Limb (tissue), 2 donors: ENCODE measurements at regions not wholly inside any gene's neighbourhood (a gene's known extent, or its start where the extent isn't known, plus 50 kb on each side); places are given as distances from the start of the nearest gene placed in this dataset.

ENCODE experiments used
- DNase-seq, 2 donors: peaks; one replicate each; pipeline ENCODE4 v3.0.0-alpha.2; 2016; ENCODE audit errors: extremely low spot score in 2 of 2

- no peak for DNase-seq
Measured at GRCh38 chr5:74237571-74238145, 402.9 kb downstream of the ENC1 start.

- DNase-seq = no peak
Measured at GRCh38 chr5:74235552-74235951, 405.0 kb downstream of the ENC1 start.

- DNase-seq = no peak
Measured at GRCh38 chr5:74233571-74233970, 407.0 kb downstream of the ENC1 start.

DNA sequence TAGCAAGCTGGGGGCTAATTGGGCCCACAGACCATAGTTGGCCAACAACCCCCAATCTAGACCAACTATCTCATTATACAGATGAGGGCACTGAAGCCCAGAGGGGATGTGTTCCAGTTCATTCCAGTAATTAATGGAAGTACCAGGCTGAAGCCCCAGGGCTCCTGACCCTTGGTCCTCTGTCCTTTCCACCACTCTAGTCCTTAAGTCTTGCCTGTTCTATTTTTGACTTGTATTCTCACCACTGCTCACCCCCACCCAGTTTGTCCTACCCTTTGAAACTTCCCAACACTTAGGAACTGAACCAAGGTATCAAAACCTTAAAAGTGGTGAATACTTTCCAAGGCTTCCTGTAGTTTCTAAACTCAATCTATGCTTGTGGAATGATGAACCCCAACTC, 407.4 kb downstream of the ENC1 start:
- DNase-seq = no peak

DNA sequence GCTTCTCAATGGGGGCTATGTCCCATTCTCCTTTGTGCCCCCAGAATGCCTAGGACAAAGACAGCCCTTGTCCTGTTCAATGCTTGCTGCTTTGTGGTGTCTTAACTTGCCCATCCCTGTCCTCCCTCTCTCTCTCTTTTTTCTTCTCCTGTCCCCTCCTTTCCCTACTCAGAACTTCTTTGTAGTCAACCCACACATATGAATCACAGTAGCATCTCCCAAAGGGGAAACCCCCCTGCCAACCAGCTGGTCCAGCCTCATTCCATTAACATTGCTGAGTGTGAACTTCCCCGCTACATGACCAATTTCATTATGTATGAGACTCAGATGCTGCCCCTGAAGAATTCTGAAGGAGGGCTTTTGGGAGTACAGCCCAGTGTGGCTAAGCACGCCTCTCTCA, 408.3 kb downstream of the ENC1 start:
- no peak for DNase-seq

- DNase-seq = no peak
Measured at GRCh38 chr5:74231697-74232096, 408.8 kb downstream of the ENC1 start.

- DNase-seq = no peak
Measured at GRCh38 chr5:74226716-74227485, 413.6 kb downstream of the ENC1 start.

- no peak for DNase-seq
Measured at GRCh38 chr5:74225587-74225986, 414.9 kb downstream of the ENC1 start.

DNA sequence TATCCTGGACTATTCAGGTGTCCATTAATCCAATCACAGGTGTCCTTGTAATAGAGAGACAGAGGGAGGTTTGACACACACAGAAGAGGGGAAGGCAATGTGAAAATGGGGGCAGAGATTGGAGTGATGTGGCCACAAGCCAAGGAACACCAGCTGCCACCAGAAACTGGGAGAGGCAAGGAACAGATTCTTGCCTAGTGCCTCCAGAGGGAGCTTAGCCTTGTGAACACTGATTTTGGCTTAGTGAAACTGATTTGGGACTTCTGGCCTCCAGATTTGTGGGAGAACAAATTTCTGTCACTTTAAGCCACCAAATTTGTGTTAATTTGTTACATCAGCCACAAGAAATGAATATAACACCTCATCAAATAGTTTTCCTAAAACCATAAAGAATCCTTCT, 416.2 kb downstream of the ENC1 start:
- DNase-seq = no peak

DNA sequence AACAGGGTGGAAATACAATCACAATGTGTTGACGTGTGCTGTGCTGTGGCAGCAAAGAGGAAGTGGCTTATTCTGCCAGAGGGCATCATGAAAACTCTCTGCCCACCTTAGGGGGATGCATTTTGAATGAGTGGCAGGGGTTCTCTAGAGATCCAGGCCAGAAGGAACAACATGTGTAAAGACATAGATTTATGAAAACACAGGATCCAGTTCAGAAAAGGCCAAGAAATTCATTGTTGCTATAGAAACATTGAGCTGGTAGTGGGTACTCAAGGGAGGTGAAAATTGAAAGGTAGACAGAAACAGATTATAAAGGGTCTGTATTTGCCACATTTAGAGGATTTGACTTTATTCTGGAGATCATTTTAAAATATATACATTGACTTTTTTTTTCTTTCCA, 417.7 kb downstream of the ENC1 start:
- DNase-seq = no peak

GRCh38 chr5:74221413-74221812, 419.1 kb downstream of the ENC1 start:
- no peak for DNase-seq

DNA sequence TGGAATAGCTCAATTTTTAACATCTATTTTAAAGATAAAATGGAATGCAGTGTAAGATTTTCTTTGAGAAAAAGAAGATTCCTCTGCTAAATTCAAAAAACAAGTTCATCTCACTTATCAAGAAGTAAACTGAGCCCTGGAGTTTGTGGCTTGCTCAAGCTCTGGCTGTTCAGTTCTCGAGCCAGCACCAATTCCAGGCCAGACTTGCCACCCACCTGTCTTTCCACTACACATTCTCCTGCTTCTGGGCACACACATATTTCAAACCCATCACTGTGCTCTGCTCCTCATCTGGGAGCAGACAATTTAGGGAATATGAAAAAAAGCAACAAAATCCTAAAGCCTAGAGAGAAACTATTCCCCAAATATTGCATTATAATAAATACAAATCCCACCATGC, 424.5 kb downstream of the ENC1 start:
- no peak for DNase-seq

GRCh38 chr5:74212336-74212735, 428.2 kb downstream of the ENC1 start:
- no peak for DNase-seq

DNA sequence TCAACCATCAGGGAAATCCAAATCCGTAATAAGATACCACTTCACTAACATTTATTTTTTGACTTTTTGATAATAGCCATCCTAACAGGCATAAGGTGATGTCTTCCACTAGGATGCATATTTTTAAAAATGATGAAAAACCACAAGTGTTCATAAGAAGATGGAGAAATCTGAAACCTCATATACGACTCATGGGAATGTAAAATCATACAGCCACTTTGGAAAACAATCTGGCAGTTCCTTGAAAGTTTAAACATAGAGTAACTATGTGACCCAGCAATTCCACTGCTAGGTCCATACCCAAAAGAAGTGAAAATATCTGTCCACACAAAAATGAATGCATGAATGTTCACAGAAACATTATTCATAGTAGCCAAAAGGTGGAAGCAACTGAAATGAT, 431.0 kb downstream of the ENC1 start:
- no peak for DNase-seq

DNA sequence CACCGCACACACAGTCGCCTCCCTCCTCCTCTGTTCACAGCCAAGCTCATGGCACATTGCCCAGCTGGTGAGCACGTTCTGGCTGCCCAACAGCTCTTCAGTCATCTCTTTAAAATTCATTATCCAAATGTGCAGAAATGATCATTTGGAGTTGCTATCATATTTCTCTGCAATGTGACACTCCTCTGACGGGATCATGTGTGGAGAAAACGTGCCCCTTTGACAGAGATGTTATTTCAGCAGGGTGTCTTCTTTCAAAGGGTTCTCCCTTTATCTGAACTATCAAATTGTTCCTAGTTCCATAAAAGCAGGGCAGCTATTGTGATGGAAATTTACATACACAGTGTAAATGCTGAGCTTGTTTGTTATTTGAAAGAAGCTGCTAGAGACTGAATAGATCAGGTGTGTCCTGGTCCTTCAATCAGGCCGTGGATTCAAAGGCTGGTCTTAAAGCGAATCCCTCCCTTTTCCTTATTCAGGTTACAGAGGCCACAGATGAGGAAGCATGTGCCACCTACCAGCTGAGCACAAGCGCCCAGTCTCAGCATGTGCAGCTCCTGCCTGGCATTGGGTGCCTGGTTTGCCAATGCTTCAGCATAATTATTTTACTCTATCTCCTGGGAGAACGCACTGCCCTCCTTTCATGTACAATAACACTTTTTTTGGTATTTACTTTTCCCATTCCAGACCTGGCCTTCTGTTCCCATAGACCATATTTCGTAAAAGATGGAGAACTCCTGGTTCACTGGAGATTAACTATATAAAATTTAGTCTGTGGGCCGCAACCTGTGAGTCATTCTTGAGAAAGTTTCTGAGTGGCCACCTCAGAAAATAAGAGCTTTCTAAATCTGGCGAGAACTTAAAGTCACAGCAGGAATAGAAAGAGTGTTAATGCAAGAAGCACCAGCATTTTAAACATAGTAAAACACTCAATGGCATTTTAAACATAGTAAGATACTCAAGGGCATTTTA, 433.7 kb downstream of the ENC1 start:
- DNase-seq = peak; percentile 53 to 77

DNA sequence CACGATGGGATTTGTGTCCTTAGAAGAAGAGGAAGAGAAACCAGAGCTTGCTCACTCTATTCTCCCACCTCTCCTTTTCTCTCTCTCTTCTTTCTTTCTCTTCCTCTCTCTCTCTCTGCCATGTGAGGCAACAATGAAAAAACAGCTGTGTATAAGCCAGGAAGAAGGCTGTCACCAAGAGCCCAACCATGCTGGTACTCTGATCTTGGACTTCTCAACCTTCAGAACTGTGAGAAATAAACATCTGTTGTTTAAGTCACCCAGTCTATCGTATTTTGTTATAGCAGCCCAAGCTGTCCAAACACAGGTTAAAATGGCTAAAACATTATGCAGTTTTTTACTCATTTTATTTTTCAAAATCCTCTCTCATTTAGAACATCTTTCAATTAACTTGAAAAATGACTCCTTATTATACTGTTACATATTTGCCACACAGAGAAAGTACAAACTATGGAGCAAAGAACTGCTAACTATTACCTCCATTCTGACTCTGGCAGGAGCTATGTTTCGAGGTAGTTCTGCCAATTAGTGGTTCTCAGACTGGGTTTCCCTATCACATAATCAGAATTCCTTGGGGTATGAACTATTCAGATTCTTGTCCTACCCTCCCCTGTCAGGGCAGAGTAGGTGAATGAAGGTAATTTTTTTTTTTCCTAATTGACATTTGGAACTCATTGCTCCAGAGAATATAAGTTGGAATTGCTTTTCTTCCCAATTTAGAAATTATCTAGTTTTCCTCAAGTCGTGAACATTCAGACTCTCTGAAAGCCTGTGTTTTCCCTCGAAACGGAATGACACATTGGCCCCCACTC, 434.6 kb downstream of the ENC1 start:
- no peak for DNase-seq

- peak in 1 of 2 donors; percentile 31 for DNase-seq
Measured at GRCh38 chr5:74201334-74202081, 439.0 kb downstream of the ENC1 start.

- no peak for DNase-seq
Measured at GRCh38 chr5:74200560-74200959, 440.0 kb downstream of the ENC1 start.

- no peak for DNase-seq
Measured at GRCh38 chr5:74199436-74200210, 440.9 kb downstream of the ENC1 start.

DNA sequence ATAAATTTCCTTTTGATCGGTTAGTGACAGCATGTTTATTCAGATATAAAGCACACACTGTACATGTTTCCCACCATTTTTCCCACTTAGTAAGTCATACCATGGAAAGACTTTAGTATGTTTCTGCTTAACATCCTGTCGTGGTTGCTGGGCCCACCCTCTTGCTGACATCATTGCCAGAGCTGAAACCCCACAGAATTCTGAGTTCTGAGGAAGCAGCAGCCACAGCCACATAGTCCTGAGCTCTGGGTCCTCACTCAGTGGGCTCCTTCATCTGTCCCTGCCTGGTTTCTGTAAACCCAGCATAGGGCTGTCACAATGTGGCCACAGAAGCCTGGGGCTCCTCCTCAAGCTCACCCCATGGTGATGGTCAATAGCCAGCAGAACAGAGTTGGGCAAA, 441.5 kb downstream of the ENC1 start:
- no peak for DNase-seq
